MM.1S (cell line): ENCODE measurements at regions not wholly inside any gene's neighbourhood (a gene's known extent, or its start where the extent isn't known, plus 50 kb on each side); places are given as distances from the start of the nearest gene placed in this dataset.

Experiments used
- EZH2 ChIP-seq: fragments of 300-600 bp; sonication (generic); optimal IDR thresholded peaks from 2 replicates; pipeline ENCODE3; 2017; ENCODE audit warnings: low read depth, mild to moderate bottlenecking, antibody characterized with exemption, low read length, mixed read lengths
- EZH2phosphoT487 ChIP-seq: fragments of 300-600 bp; sonication (generic); IDR thresholded peaks from 2 replicates; pipeline ENCODE4 v1.6.1; 2018; ENCODE audit warnings: antibody characterized with exemption, low read length
- TF ChIP-seq, protein P1 (sequence below): fragments of 300-600 bp; sonication (generic); IDR thresholded peaks from 2 replicates; pipeline ENCODE4 v1.5.1; 2016; ENCODE audit warnings: antibody characterized with exemption, low read length, mixed read lengths

DNA sequence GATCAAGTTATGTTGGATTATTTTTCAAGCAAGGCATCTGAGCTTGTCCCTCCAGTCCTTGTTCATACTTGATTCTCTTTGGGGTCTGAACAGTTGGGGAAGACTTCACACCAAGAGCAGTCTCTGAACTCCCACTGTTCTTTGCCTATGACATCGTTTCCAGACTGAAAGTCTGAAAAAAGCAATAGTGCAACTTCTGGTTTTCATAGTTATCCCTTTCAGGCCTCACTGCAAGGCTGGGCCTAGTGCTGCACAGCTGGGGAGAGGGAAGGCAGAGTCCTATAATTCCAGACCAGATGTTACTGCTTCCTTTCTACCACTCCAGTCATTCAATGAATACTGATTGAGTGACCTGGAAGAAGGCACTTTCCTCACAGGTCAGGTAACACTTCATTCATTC is 187.1 kb upstream of the CCND2 start:
- TF ChIP-seq EZH2 (no peak), EZH2phosphoT487 (no peak)
- TF ChIP-seq, protein P1, sequence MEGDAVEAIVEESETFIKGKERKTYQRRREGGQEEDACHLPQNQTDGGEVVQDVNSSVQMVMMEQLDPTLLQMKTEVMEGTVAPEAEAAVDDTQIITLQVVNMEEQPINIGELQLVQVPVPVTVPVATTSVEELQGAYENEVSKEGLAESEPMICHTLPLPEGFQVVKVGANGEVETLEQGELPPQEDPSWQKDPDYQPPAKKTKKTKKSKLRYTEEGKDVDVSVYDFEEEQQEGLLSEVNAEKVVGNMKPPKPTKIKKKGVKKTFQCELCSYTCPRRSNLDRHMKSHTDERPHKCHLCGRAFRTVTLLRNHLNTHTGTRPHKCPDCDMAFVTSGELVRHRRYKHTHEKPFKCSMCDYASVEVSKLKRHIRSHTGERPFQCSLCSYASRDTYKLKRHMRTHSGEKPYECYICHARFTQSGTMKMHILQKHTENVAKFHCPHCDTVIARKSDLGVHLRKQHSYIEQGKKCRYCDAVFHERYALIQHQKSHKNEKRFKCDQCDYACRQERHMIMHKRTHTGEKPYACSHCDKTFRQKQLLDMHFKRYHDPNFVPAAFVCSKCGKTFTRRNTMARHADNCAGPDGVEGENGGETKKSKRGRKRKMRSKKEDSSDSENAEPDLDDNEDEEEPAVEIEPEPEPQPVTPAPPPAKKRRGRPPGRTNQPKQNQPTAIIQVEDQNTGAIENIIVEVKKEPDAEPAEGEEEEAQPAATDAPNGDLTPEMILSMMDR = no peak
